ENCODE measurements at regions not wholly inside any gene's neighbourhood (a gene's known extent, or its start where the extent isn't known, plus 50 kb on each side); places are given as distances from the start of the nearest gene placed in this dataset.

- TF ChIP-seq CTCF (IDR thresholded peaks at IDR 0.05; ENCODE audit: insufficient read depth, low read depth, low read length) (no peak), EZH2 (IDR thresholded peaks at IDR 0.05; ENCODE audit: insufficient read depth, low read length) (no peak)
These were observed 365.7 kb downstream of the DEPDC1B start for GRCh38 chr5:60334281-60334713.
